SK-N-SH (cell line): ENCODE measurements at regions not wholly inside any gene's neighbourhood (a gene's known extent, or its start where the extent isn't known, plus 50 kb on each side); places are given as distances from the start of the nearest gene placed in this dataset.

Source experiments
- CTCF ChIA-PET: fragments of 300-600, 350-600 bp; formaldehyde crosslinking; extraction: SDS; loops from one replicate; lab custom pipeline; 2021; lab: Yijun Ruan, JAX
- POLR2A ChIA-PET: fragments of 350-600 bp; sonication (Branson Sonifier 250); formaldehyde crosslinking; extraction: SDS; loops from one replicate; lab custom pipeline; 2020; ENCODE audit warnings: antibody characterized with exemption, inconsistent platforms; lab: Yijun Ruan, JAX
- DNase-seq: peaks from one replicate; pipeline ENCODE4 v3.0.0; 2012
- H2AFZ ChIP-seq: fragments of 200-600 bp; sonication (generic); 2 replicates; pipeline ENCODE4 v1.8.1; 2016; ENCODE audit warnings: antibody characterized with exemption, mild to moderate bottlenecking, low read depth
- H3F3A ChIP-seq: fragments of 200-600 bp; sonication (generic); replicated peaks from 2 replicates; pipeline ENCODE3; 2016; ENCODE audit warnings: antibody characterized with exemption, mild to moderate bottlenecking; ENCODE audit not compliant: insufficient read depth
- H3K27ac ChIP-seq, 2 experiments: fragments of 200-500 bp in 1 of 2; fragments of 200-600 bp in 1 of 2; sonication (Bioruptor generic) in 1 of 2; sonication (generic), shearing (Covaris generic) in 1 of 2; 2 replicates each; pipeline versions ENCODE4 v1.5.1 to v1.6.1; 2014 to 2016; ENCODE audit warnings: low read depth in 2 of 2, inconsistent platforms in 1 of 2, low read length in 1 of 2, mild to moderate bottlenecking in 1 of 2, mixed read lengths in 1 of 2
- H3K27me3 ChIP-seq: fragments of 200-600 bp; sonication (generic), shearing (Covaris generic); 2 replicates; pipeline ENCODE4 v1.6.1; 2016; ENCODE audit warnings: mixed run types; ENCODE audit not compliant: insufficient read depth
- H3K36me3 ChIP-seq, 2 experiments: fragments of 200-500 bp in 1 of 2; fragments of 200-600 bp in 1 of 2; sonication (Bioruptor generic) in 1 of 2; sonication (generic) in 1 of 2; replicated peaks in 1 of 2; 2 replicates each; pipeline versions ENCODE3 to v1.5.1; 2014 to 2016; ENCODE audit warnings: low read length in 1 of 2, mild to moderate bottlenecking in 1 of 2; ENCODE audit not compliant: insufficient read depth in 2 of 2, control insufficient read depth in 1 of 2
- H3K4me1 ChIP-seq, 2 experiments: fragments of 200-500 bp in 1 of 2; fragments of 200-600 bp in 1 of 2; sonication (Bioruptor generic) in 1 of 2; sonication (generic), shearing (Covaris generic) in 1 of 2; 2 replicates each; pipeline versions ENCODE4 v1.5.1 to v1.6.1; 2014 to 2016; ENCODE audit warnings: low read depth in 1 of 2, low read length in 1 of 2, mixed run types in 1 of 2; ENCODE audit not compliant: insufficient read depth in 2 of 2, control insufficient read depth in 1 of 2
- H3K4me2 ChIP-seq: fragments of 200-600 bp; sonication (generic), shearing (Covaris generic); 2 replicates; pipeline ENCODE4 v1.6.1; 2017; ENCODE audit warnings: mixed run types
- H3K4me3 ChIP-seq, 2 experiments: fragments of 200-500 bp in 1 of 2; fragments of 200-600 bp in 1 of 2; sonication (Bioruptor generic) in 1 of 2; sonication (generic), shearing (Covaris generic) in 1 of 2; 2 replicates each; pipeline versions ENCODE4 v1.5.1 to v1.8.1; 2014 to 2016; ENCODE audit warnings: low read depth in 2 of 2, inconsistent platforms in 1 of 2, low read length in 1 of 2, mild to moderate bottlenecking in 1 of 2, mixed read lengths in 1 of 2, moderate library complexity in 1 of 2
- H3K79me2 ChIP-seq: fragments of 200-600 bp; sonication (generic); 2 replicates; pipeline ENCODE4 v1.8.1; 2017; ENCODE audit warnings: mild to moderate bottlenecking; ENCODE audit not compliant: insufficient read depth
- H3K9ac ChIP-seq: fragments of 200-600 bp; sonication (generic); 2 replicates; pipeline ENCODE4 v1.6.1; 2017; ENCODE audit warnings: mixed run types
- H3K9me2 ChIP-seq: fragments of 200-600 bp; sonication (generic); 2 replicates; pipeline ENCODE4 v1.6.1; 2017; ENCODE audit warnings: mixed run types
- H3K9me3 ChIP-seq: fragments of 200-600 bp; sonication (generic); 2 replicates; pipeline ENCODE4 v1.6.1; 2017; ENCODE audit warnings: mixed run types, mild to moderate bottlenecking, moderate library complexity
- H4K20me1 ChIP-seq: fragments of 200-600 bp; sonication (generic); 2 replicates; pipeline ENCODE4 v1.6.1; 2017; ENCODE audit warnings: mild to moderate bottlenecking, mixed run types; ENCODE audit not compliant: insufficient read depth
- ELF1 ChIP-seq: IDR thresholded peaks from 2 replicates; pipeline ENCODE4 v1.4.0; 2012
- FOXJ3 ChIP-seq: sonication (generic); formaldehyde crosslinking; IDR thresholded peaks from 2 replicates; pipeline ENCODE4 v1.5.1; 2020; ENCODE audit warnings: mild to moderate bottlenecking, missing genetic modification reagents
- GABPA ChIP-seq: IDR thresholded peaks from 2 replicates; pipeline ENCODE4 v1.4.0; 2012; ENCODE audit warnings: low read depth, mild to moderate bottlenecking
- NRF1 ChIP-seq: IDR thresholded peaks from 2 replicates; pipeline ENCODE4 v1.6.1; 2012; ENCODE audit warnings: low read depth, mild to moderate bottlenecking, low read length
- POLR2AphosphoS5 ChIP-seq: IDR thresholded peaks from 2 replicates; pipeline ENCODE4 v1.6.1; 2012; ENCODE audit warnings: low read depth, low read length
- RAD21 ChIP-seq: IDR thresholded peaks from 2 replicates; pipeline ENCODE4 v1.6.1; 2012; ENCODE audit warnings: mild to moderate bottlenecking, low read length
- RCOR1 ChIP-seq: fragments of 150-350 bp; IDR thresholded peaks from 2 replicates; pipeline ENCODE4 v1.6.1; 2017; ENCODE audit warnings: antibody characterized with exemption, low read length
- RFX5 ChIP-seq: IDR thresholded peaks from 2 replicates; pipeline ENCODE4 v1.6.1; 2012; ENCODE audit warnings: mild to moderate bottlenecking, improper control_type of control experiment, low read length
- SIN3A ChIP-seq: IDR thresholded peaks from 2 replicates; pipeline ENCODE4 v1.6.1; 2012; ENCODE audit warnings: low read depth, mild to moderate bottlenecking, low read length, moderate library complexity, borderline replicate concordance
- TAF1 ChIP-seq: IDR thresholded peaks from 2 replicates; pipeline ENCODE4 v1.6.1; 2012; ENCODE audit warnings: low read depth, mild to moderate bottlenecking, low read length, moderate library complexity, borderline replicate concordance
- TCF12 ChIP-seq: IDR thresholded peaks from 2 replicates; pipeline ENCODE4 v1.4.0; 2012
- TEAD4 ChIP-seq: IDR thresholded peaks from 2 replicates; pipeline ENCODE4 v1.4.0; 2012; ENCODE audit warnings: mild to moderate bottlenecking, borderline replicate concordance; ENCODE audit not compliant: insufficient read depth
- WGBS: methylation state at CpG from one replicate; pipeline ENCODE4 v1.1.6; 2017; ENCODE audit warnings: low lambda C conversion rate; 5-methylcytosine and 5-hydroxymethylcytosine counted together
- TF ChIP-seq, protein P1 (sequence below): IDR thresholded peaks from 2 replicates; pipeline ENCODE4 v1.6.1; 2012; ENCODE audit warnings: mild to moderate bottlenecking, low read depth, low read length, moderate library complexity
- TF ChIP-seq, protein P2 (sequence below): IDR thresholded peaks from 2 replicates; pipeline ENCODE4 v1.4.0; 2012; ENCODE audit warnings: low read depth
- TF ChIP-seq, protein P3 (sequence below): IDR thresholded peaks from 2 replicates; pipeline ENCODE4 v1.4.0; 2012; ENCODE audit warnings: low read depth, borderline replicate concordance

DNA sequence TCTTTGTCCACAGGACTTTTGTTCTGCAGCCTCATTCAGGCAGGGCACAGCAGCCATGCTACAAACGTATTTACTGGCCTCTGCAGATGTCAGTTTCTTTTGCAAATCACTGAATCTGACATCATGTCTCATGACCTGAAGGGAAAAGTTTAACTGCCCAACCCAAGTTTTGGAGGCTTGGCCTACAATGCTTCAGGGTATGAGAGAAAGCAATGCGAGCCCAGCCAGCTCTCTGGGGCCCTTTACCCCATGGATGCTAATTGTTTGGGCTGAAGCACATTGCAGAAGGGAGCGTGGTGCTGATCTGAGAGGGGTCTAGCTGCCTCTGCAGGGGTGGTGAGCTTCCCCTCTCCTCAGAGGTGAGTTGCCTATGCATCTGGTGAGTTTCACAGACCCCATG is 179.9 kb upstream of the CXCL12 start:
- Histone ChIP-seq H3K27ac (no peak overlapping the region), H3K9me3 (no peaks in the 10 kb centered on the region), H3K4me2 (no peak overlapping the region), H3F3A (peaks cover 2% of the 10 kb centered on the region), H3K4me1 (no peaks in the 10 kb centered on the region), H3K4me3 (no peak overlapping the region), H3K9ac (no peak overlapping the region), H3K9me2 (no peaks in the 10 kb centered on the region), H3K79me2 (no peaks in the 10 kb centered on the region), H3K36me3 (no peaks in the 10 kb centered on the region), H2AFZ (no peak overlapping the region), H3K27me3 (no peaks in the 10 kb centered on the region; the same call in 1 of the 2 replicates), H4K20me1 (no peaks in the 10 kb centered on the region)
- ChIA-PET CTCF (no interaction called here), POLR2A (no interaction called here)
- TF ChIP-seq GABPA (no peak), RFX5 (no peak), POLR2AphosphoS5 (no peak), RCOR1 (no peak), TAF1 (no peak), RAD21 (no peak), ELF1 (no peak), FOXJ3 (CRISPR knock-in tag) (no peak), TCF12 (no peak), TEAD4 (no peak), NRF1 (no peak), SIN3A (no peak)
- TF ChIP-seq, protein P1, sequence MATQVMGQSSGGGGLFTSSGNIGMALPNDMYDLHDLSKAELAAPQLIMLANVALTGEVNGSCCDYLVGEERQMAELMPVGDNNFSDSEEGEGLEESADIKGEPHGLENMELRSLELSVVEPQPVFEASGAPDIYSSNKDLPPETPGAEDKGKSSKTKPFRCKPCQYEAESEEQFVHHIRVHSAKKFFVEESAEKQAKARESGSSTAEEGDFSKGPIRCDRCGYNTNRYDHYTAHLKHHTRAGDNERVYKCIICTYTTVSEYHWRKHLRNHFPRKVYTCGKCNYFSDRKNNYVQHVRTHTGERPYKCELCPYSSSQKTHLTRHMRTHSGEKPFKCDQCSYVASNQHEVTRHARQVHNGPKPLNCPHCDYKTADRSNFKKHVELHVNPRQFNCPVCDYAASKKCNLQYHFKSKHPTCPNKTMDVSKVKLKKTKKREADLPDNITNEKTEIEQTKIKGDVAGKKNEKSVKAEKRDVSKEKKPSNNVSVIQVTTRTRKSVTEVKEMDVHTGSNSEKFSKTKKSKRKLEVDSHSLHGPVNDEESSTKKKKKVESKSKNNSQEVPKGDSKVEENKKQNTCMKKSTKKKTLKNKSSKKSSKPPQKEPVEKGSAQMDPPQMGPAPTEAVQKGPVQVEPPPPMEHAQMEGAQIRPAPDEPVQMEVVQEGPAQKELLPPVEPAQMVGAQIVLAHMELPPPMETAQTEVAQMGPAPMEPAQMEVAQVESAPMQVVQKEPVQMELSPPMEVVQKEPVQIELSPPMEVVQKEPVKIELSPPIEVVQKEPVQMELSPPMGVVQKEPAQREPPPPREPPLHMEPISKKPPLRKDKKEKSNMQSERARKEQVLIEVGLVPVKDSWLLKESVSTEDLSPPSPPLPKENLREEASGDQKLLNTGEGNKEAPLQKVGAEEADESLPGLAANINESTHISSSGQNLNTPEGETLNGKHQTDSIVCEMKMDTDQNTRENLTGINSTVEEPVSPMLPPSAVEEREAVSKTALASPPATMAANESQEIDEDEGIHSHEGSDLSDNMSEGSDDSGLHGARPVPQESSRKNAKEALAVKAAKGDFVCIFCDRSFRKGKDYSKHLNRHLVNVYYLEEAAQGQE = no peak
- 0% methylated on average over 2 of the region's 3 CpGs for WGBS
- no peak for DNase-seq

DNA sequence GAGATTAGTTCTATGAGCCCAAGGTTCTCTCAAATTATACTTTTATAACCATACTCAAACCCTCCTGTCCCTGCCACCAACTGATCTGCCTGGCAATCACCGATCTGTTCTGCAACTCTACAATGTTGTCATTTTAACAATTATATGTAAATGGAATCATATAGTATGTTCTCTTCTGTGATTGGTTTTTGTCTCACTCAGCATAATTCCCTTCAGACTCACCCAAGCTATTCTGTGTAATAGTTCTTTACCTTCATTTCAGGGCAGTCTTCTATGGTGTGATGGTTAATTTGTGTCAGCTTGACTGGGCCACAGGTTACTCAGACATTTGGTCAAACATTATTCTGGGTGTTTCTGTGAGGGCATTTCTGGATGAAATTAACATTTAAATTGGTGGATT is 181.9 kb upstream of the CXCL12 start:
- Histone ChIP-seq H3K79me2 (no peaks in the 10 kb centered on the region), H4K20me1 (no peaks in the 10 kb centered on the region), H2AFZ (no peak overlapping the region), H3K4me3 (no peak overlapping the region), H3K4me1 (peaks cover 0 to 6% of the 10 kb centered on the region in 2 experiments; a peak in 1 of 4 replicates), H3K9me3 (no peaks in the 10 kb centered on the region), H3K27me3 (no peaks in the 10 kb centered on the region; the same call in 1 of the 2 replicates), H3K36me3 (no peaks in the 10 kb centered on the region), H3K4me2 (no peak overlapping the region), H3F3A (peaks cover 8% of the 10 kb centered on the region), H3K27ac (no peak overlapping the region), H3K9me2 (no peaks in the 10 kb centered on the region), H3K9ac (no peak overlapping the region)
- TF ChIP-seq NRF1 (no peak), SIN3A (no peak), FOXJ3 (CRISPR knock-in tag) (no peak), RFX5 (no peak)
- TF ChIP-seq, protein P2, sequence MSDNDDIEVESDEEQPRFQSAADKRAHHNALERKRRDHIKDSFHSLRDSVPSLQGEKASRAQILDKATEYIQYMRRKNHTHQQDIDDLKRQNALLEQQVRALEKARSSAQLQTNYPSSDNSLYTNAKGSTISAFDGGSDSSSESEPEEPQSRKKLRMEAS = no peak
- TF ChIP-seq, protein P3, sequence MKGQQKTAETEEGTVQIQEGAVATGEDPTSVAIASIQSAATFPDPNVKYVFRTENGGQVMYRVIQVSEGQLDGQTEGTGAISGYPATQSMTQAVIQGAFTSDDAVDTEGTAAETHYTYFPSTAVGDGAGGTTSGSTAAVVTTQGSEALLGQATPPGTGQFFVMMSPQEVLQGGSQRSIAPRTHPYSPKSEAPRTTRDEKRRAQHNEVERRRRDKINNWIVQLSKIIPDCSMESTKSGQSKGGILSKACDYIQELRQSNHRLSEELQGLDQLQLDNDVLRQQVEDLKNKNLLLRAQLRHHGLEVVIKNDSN = no peak
- TF ChIP-seq, protein P1 = no peak
- no peak for DNase-seq
- ChIA-PET POLR2A (no interaction called here), CTCF (no interaction called here)
- 0% methylated on average over 1 of the region's 1 CpG for WGBS
